Cardiac muscle cell (in vitro differentiated cells and primary cell): ENCODE measurements at regions not wholly inside any gene's neighbourhood (a gene's known extent, or its start where the extent isn't known, plus 50 kb on each side); places are given as distances from the start of the nearest gene placed in this dataset.

Experiments used
- DNase-seq, 2 donors: peaks; one replicate each; pipeline versions ENCODE4 v3.0.0 to v3.0.0-alpha.2; 2010 to 2017; ENCODE audit warnings: low read depth in 1 of 2, low spot score in 1 of 2
- H3K27ac ChIP-seq: fragments of 200-600 bp; sonication (generic); 2 replicates; pipeline ENCODE4 v1.5.1; 2016
- H3K27me3 ChIP-seq: fragments of 200-600 bp; sonication (generic); 2 replicates; pipeline ENCODE4 v1.6.0; 2016; ENCODE audit warnings: control low read depth
- H3K36me3 ChIP-seq: fragments of 200-600 bp; sonication (generic); 2 replicates; pipeline ENCODE4 v1.5.1; 2016; ENCODE audit warnings: control low read depth
- H3K4me1 ChIP-seq: fragments of 200-600 bp; sonication (generic); 2 replicates; pipeline ENCODE4 v1.8.1; 2017; ENCODE audit warnings: low read depth, mild to moderate bottlenecking, mixed run types
- H3K4me3 ChIP-seq: fragments of 200-600 bp; sonication (generic); 2 replicates; pipeline ENCODE4 v1.5.1; 2016; ENCODE audit warnings: mild to moderate bottlenecking
- H3K9me3 ChIP-seq: fragments of 200-600 bp; sonication (generic); 2 replicates; pipeline ENCODE4 v1.5.1; 2017; ENCODE audit warnings: low read depth, mild to moderate bottlenecking, control low read depth
- CTCF ChIP-seq: IDR thresholded peaks from 2 replicates; pipeline ENCODE4 v1.5.1; 2012; ENCODE audit warnings: low read depth, mild to moderate bottlenecking, low read length

GRCh38 chr1:165147799-165148198 is 208.7 kb downstream of the LMX1A start:
- Histone ChIP-seq H3K9me3 (no peaks in the 10 kb centered on the region), H3K4me1 (no peaks in the 10 kb centered on the region), H3K4me3 (no peak overlapping the region), H3K27ac (no peak overlapping the region), H3K27me3 (peaks cover 75% of the 10 kb centered on the region), H3K36me3 (no peaks in the 10 kb centered on the region)
- DNase-seq, result no peak
- TF ChIP-seq CTCF, result no peak

DNA sequence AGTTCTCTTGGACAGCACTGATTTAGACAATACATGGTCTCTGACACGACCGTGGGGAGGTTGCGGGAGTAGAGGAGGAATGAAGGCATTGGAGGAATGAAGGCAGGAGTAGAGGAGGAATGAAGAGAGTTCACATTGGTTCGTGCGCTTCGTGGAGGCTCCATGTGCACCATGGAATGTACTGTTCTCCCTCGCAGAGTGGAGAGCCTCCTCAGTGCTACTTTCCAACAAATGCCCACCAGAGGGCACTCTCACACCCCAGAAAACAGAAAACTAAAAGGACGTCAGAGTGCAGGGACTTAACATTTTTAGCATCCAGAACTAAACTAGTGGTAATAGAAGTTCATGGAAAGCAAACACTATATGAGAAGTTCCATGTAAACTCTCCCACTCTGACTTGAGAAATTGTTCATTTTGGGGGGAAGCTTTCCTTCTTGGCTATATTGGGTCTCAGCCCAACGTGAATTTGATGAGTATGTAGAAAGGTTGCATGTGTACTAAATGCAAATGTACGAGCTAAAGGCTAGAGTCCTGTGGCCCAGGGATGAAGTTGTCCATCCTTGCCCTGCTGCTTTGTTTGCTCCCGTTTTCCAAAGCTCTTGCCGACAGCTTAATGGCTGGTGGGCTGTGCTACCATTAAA is 211.6 kb downstream of the LMX1A start:
- Histone ChIP-seq H3K9me3 (no peaks in the 10 kb centered on the region), H3K27me3 (peaks cover 81% of the 10 kb centered on the region), H3K4me3 (no peak overlapping the region), H3K36me3 (no peaks in the 10 kb centered on the region), H3K4me1 (no peaks in the 10 kb centered on the region), H3K27ac (no peak overlapping the region)
- peak; percentile 69 to 74 for DNase-seq
- peak; percentile 85 for TF ChIP-seq CTCF

DNA sequence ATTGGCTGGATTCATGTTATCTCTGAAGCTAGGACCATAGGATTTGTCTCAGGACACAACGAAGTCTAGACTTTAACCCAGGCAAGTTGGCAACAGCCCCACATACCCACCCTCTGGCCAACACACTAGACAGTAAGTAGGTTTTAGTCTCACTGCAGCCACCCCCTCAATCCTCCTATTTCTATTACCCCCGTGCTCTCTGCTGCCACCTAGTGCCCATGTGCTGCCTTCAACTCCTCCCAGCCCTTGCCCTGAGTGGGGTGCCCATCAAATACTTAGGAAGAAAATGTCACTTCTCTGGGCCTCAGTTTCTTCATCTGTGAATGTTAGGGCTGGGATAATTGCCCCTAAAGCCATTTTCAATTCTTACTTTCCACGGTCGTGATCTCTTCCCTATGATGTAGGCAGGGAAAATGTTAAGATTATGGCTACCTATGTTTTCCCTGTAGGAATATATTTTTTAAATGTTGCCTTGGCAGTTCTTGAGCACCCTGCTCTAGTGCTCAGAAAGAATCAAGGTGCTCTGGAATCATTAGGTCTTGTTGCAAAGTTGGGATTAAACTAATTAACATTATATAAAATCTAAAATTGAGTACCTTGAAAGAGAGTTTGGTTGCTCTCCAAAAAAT is 213.0 kb downstream of the LMX1A start:
- peak; percentile 4 to 9 for DNase-seq
- peaks cover 83% of the 10 kb centered on the region for H3K27me3 ChIP-seq

GRCh38 chr1:165138960-165139359 is 217.6 kb downstream of the LMX1A start:
- Histone ChIP-seq H3K9me3 (no peaks in the 10 kb centered on the region), H3K36me3 (no peaks in the 10 kb centered on the region), H3K4me3 (no peak overlapping the region), H3K4me1 (no peaks in the 10 kb centered on the region), H3K27me3 (peaks cover 64% of the 10 kb centered on the region), H3K27ac (no peak overlapping the region)
- no peak for DNase-seq
- TF ChIP-seq CTCF, result no peak

More for the DNA sequence above, 213.0 kb downstream of the LMX1A start:
- Histone ChIP-seq H3K36me3 (no peaks in the 10 kb centered on the region), H3K27ac (no peak overlapping the region), H3K4me3 (no peak overlapping the region), H3K9me3 (no peaks in the 10 kb centered on the region), H3K4me1 (no peaks in the 10 kb centered on the region)
- TF ChIP-seq CTCF, result peak; percentile 68

DNA sequence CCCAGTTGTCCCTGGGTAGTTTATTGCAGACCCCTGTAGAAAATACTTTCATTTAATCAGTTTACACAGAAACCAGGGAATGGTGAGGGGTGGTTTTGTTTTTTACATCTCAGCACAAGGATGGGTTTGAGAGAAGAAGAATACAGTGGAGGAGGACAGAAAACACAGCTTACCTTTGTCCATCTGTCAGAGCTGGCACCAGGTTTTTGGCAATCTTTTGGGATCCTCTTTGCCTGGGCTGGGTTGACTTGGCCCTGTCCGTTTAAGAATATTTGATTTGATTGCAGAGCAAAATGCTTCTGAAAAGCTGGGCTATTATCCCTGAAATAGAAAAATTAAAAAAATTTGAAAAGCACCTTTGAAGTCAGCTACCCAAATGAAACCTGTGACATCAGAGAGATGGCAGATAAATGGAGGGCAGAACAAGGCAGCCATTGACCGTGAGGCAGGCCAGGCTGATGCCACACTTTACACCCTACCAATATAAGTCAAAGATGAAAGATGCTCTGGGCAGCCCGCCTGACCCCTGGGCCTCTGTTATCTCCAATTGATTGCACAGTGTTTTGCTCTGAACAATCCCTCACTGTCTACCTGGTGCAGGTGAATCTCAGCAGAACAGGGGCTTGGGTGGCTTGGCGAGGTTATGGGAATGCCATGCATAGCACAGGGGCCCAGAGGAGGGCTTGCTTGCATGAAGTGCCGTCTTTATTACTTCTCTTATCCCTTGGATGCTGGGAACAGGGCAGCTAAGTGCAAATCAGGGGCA is 218.8 kb downstream of the LMX1A start:
- no peak for DNase-seq
- Histone ChIP-seq H3K27me3 (peaks cover 61% of the 10 kb centered on the region), H3K4me3 (no peak overlapping the region), H3K9me3 (no peaks in the 10 kb centered on the region), H3K27ac (no peak overlapping the region), H3K36me3 (no peaks in the 10 kb centered on the region), H3K4me1 (no peaks in the 10 kb centered on the region)
- TF ChIP-seq CTCF, result no peak
